Neural cell (in vitro differentiated cells): ENCODE measurements at regions not wholly inside any gene's neighbourhood (a gene's known extent, or its start where the extent isn't known, plus 50 kb on each side); places are given as distances from the start of the nearest gene placed in this dataset.

Experiments used
- H2AFZ ChIP-seq: fragments of 200-600, 300-800 bp; sonication (generic), shearing (Covaris generic); 2 replicates; pipeline ENCODE4 v1.6.0; 2014; ENCODE audit warnings: low read depth, mild to moderate bottlenecking, antibody characterized with exemption, low read length, moderate library complexity
- H3F3A ChIP-seq: fragments of 200-600 bp; shearing (Covaris generic); 2 replicates; pipeline ENCODE4 v1.6.1; 2016; ENCODE audit warnings: mild to moderate bottlenecking, moderate library complexity, mixed read lengths, antibody characterized with exemption, low read length; ENCODE audit not compliant: insufficient read depth, poor library complexity, severe bottlenecking
- H3K27ac ChIP-seq: fragments of 200-600, 300-800 bp; sonication (generic), shearing (Covaris generic); 2 replicates; pipeline ENCODE4 v1.5.1; 2014; ENCODE audit warnings: mild to moderate bottlenecking, low read length, moderate library complexity
- H3K27me3 ChIP-seq: fragments of 300-800, 200-600 bp; sonication (generic), shearing (Covaris generic); 2 replicates; pipeline ENCODE4 v1.6.0; 2014; ENCODE audit warnings: mild to moderate bottlenecking, low read depth, low read length, moderate library complexity; ENCODE audit not compliant: insufficient read depth
- H3K36me3 ChIP-seq: fragments of 300-800, 200-600 bp; sonication (generic), shearing (Covaris generic); 2 replicates; pipeline ENCODE4 v1.5.1; 2014; ENCODE audit warnings: mild to moderate bottlenecking, antibody characterized with exemption, low read length, moderate library complexity; ENCODE audit not compliant: insufficient read depth
- H3K4me2 ChIP-seq: fragments of 300-800, 200-600 bp; sonication (generic), shearing (Covaris generic); 2 replicates; pipeline ENCODE4 v1.6.0; 2014; ENCODE audit warnings: mild to moderate bottlenecking, low read length
- H3K4me3 ChIP-seq: fragments of 300-800, 200-600 bp; sonication (generic), shearing (Covaris generic); 2 replicates; pipeline ENCODE4 v1.5.1; 2014; ENCODE audit warnings: mild to moderate bottlenecking, low read length, moderate library complexity
- H3K79me2 ChIP-seq: fragments of 200-600 bp; shearing (Covaris generic); replicated peaks from 2 replicates; pipeline ENCODE4 v1.6.0; 2014; ENCODE audit warnings: mild to moderate bottlenecking, low read length, moderate library complexity; ENCODE audit not compliant: insufficient read depth
- H3K9ac ChIP-seq: fragments of 300-800, 200-600 bp; sonication (generic), shearing (Covaris generic); 2 replicates; pipeline ENCODE4 v1.6.1; 2016; ENCODE audit warnings: mild to moderate bottlenecking, low read length, mixed read lengths
- H3K9me2 ChIP-seq: fragments of 200-600 bp; shearing (Covaris generic); 2 replicates; pipeline ENCODE4 v1.6.1; 2016; ENCODE audit warnings: mild to moderate bottlenecking, low read length, mixed read lengths; ENCODE audit not compliant: insufficient read depth
- H3K9me3 ChIP-seq: fragments of 200-600, 300-800 bp; sonication (generic), shearing (Covaris generic); 2 replicates; pipeline ENCODE4 v1.6.1; 2016; ENCODE audit warnings: mild to moderate bottlenecking, mixed run types, low read length, moderate library complexity, mixed read lengths
- H4K20me1 ChIP-seq: fragments of 200-600 bp; shearing (Covaris generic); 2 replicates; pipeline ENCODE4 v1.6.1; 2016; ENCODE audit warnings: mild to moderate bottlenecking, mixed run types; ENCODE audit not compliant: insufficient read depth
- CTCF ChIP-seq: fragments of 450-650 bp; IDR thresholded peaks from 2 replicates; pipeline ENCODE4 v1.5.1; 2014; ENCODE audit warnings: antibody characterized with exemption, mild to moderate bottlenecking, moderate library complexity; ENCODE audit not compliant: poor library complexity, severe bottlenecking
- EP300 ChIP-seq: fragments of 450-650 bp; conservative IDR thresholded peaks from 2 replicates; pipeline ENCODE4 v1.6.1; 2014; ENCODE audit warnings: antibody characterized with exemption, mild to moderate bottlenecking, moderate library complexity; ENCODE audit not compliant: poor library complexity, severe bottlenecking
- EZH2 ChIP-seq: fragments of 200-600, 300-800 bp; shearing (Covaris generic), sonication (generic); IDR thresholded peaks from 2 replicates; pipeline ENCODE4 v1.6.1; 2014; ENCODE audit warnings: antibody characterized with exemption, low read length, borderline replicate concordance, mild to moderate bottlenecking; ENCODE audit not compliant: insufficient read depth, poor library complexity, severe bottlenecking
- MXI1 ChIP-seq: fragments of 450-650 bp; conservative IDR thresholded peaks from 2 replicates; pipeline ENCODE4 v1.6.1; 2014; ENCODE audit warnings: antibody characterized with exemption, mild to moderate bottlenecking; ENCODE audit not compliant: poor library complexity, severe bottlenecking
- POLR2AphosphoS5 ChIP-seq: IDR thresholded peaks from 2 replicates; pipeline ENCODE4 v1.6.1; 2012
- RAD21 ChIP-seq: fragments of 450-650 bp; conservative IDR thresholded peaks from 2 replicates; pipeline ENCODE4 v1.6.1; 2014; ENCODE audit warnings: antibody characterized with exemption, mild to moderate bottlenecking, moderate library complexity
- SMC3 ChIP-seq: fragments of 450-650 bp; conservative IDR thresholded peaks from 2 replicates; pipeline ENCODE4 v1.6.1; 2014; ENCODE audit warnings: antibody characterized with exemption, mild to moderate bottlenecking, moderate library complexity; ENCODE audit not compliant: poor library complexity
- TAF1 ChIP-seq: IDR thresholded peaks from 2 replicates; pipeline ENCODE4 v1.6.1; 2012; ENCODE audit warnings: low read depth
- TF ChIP-seq, protein P1 (sequence below): IDR thresholded peaks from 2 replicates; pipeline ENCODE4 v1.6.1; 2012; ENCODE audit warnings: borderline replicate concordance

- no peaks in the 10 kb centered on the region for H3K9me2 ChIP-seq
- no peaks in the 10 kb centered on the region for H4K20me1 ChIP-seq
- no peaks in the 10 kb centered on the region for H3K27me3 ChIP-seq
- H3K9me3 ChIP-seq: no peaks in the 10 kb centered on the region
- no peak overlapping the region for H3K4me3 ChIP-seq
- H3K36me3 ChIP-seq: no peaks in the 10 kb centered on the region
- H2AFZ ChIP-seq: no peak overlapping the region
- no peak overlapping the region for H3K27ac ChIP-seq
- TF ChIP-seq MXI1 (no peak), SMC3 (no peak), EP300 (no peak), CTCF (no peak), TAF1 (no peak), EZH2 (no peak), POLR2AphosphoS5 (no peak), RAD21 (no peak)
- TF ChIP-seq, protein P1, sequence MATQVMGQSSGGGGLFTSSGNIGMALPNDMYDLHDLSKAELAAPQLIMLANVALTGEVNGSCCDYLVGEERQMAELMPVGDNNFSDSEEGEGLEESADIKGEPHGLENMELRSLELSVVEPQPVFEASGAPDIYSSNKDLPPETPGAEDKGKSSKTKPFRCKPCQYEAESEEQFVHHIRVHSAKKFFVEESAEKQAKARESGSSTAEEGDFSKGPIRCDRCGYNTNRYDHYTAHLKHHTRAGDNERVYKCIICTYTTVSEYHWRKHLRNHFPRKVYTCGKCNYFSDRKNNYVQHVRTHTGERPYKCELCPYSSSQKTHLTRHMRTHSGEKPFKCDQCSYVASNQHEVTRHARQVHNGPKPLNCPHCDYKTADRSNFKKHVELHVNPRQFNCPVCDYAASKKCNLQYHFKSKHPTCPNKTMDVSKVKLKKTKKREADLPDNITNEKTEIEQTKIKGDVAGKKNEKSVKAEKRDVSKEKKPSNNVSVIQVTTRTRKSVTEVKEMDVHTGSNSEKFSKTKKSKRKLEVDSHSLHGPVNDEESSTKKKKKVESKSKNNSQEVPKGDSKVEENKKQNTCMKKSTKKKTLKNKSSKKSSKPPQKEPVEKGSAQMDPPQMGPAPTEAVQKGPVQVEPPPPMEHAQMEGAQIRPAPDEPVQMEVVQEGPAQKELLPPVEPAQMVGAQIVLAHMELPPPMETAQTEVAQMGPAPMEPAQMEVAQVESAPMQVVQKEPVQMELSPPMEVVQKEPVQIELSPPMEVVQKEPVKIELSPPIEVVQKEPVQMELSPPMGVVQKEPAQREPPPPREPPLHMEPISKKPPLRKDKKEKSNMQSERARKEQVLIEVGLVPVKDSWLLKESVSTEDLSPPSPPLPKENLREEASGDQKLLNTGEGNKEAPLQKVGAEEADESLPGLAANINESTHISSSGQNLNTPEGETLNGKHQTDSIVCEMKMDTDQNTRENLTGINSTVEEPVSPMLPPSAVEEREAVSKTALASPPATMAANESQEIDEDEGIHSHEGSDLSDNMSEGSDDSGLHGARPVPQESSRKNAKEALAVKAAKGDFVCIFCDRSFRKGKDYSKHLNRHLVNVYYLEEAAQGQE: no peak
- no peaks in the 10 kb centered on the region for H3F3A ChIP-seq
- H3K9ac ChIP-seq: no peak overlapping the region
- H3K4me2 ChIP-seq: no peak overlapping the region
- H3K79me2 ChIP-seq: no peaks in the 10 kb centered on the region
These were observed 90.8 kb upstream of the ATL2 start for GRCh38 chr2:38467768-38468455.

DNA sequence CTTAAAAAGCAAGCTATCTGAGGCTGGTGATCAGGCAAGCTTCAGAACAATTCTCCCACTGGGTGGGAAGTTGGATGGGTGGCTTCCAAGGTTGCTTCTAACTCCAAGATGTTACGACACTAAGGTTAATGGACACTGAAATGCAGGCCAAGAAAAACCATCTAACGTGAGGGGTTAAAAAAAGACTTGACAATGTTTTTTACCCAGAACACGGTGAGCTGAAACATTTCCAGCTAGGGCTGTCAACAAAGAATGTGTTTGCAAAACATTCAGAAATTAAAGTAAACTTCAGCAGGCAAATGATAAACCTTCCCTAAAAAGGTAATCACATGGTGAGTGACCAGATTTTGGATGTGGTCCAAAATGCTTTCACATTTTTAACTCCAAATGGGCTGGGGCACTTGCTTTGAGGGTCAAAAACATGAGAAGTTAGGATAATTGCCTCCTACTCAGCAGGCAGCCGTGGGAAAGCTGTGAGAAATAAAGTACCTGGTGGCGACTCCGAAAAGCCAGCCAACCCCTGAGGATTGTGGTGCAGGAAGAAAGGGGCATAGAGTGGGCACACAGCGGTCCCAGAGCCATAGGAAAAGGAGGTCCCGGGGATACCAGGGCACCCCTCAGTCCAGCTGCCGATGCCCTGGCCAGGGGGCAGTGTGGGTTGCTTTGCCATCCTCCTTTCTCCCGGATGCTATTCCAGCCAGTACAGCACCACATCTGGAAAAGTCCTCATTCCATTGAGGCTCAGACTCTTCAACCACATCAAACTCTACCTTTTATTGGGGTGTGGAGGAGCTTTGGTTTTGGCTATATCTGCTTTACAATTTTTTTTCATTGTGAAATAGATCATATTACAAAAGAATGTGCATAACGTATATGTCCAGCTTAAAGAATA, 90.0 kb upstream of the ATL2 start:
- Histone ChIP-seq H3K4me3 (no peak overlapping the region), H3K36me3 (no peaks in the 10 kb centered on the region), H3F3A (no peaks in the 10 kb centered on the region), H3K27ac (no peak overlapping the region), H3K9me2 (no peaks in the 10 kb centered on the region), H3K4me2 (no peak overlapping the region), H3K9ac (no peak overlapping the region), H2AFZ (no peak overlapping the region), H3K27me3 (no peaks in the 10 kb centered on the region), H3K79me2 (no peaks in the 10 kb centered on the region), H4K20me1 (no peaks in the 10 kb centered on the region), H3K9me3 (no peaks in the 10 kb centered on the region)
- TF ChIP-seq, protein P1: no peak
- TF ChIP-seq CTCF: no peak
- no peak for TF ChIP-seq SMC3
- TF ChIP-seq RAD21: no peak
- TF ChIP-seq EZH2: no peak
- TF ChIP-seq MXI1: no peak
- no peak for TF ChIP-seq POLR2AphosphoS5
- no peak for TF ChIP-seq TAF1
- no peak for TF ChIP-seq EP300
